AG04449 (cell line): ENCODE measurements at regions not wholly inside any gene's neighbourhood (a gene's known extent, or its start where the extent isn't known, plus 50 kb on each side); places are given as distances from the start of the nearest gene placed in this dataset.
A peak's percentile ranks its signal among the peaks of the same experiment; 100 is the strongest.

Source experiments
- CTCF ChIA-PET: fragments of 350-600 bp; formaldehyde crosslinking; extraction: SDS; loops from one replicate; lab custom pipeline; 2021; ENCODE audit warnings: antibody characterized with exemption; lab: Yijun Ruan, JAX
- POLR2A ChIA-PET: fragments of 400-600, 350-600 bp; formaldehyde crosslinking; extraction: SDS; loops from one replicate; lab custom pipeline; 2020; ENCODE audit warnings: antibody characterized with exemption, inconsistent platforms; lab: Yijun Ruan, JAX
- DNase-seq: peaks from one replicate; pipeline ENCODE4 v3.0.0-alpha.2; 2010; ENCODE audit warnings: low read depth, low spot score
- H3K4me3 ChIP-seq: 2 replicates; pipeline ENCODE4 v1.5.1; 2011; ENCODE audit warnings: low read depth, mild to moderate bottlenecking, control low read depth, low read length
- TF ChIP-seq, protein P1 (sequence below): IDR thresholded peaks from one replicate; pipeline ENCODE4 v1.5.1; 2011; ENCODE audit warnings: mild to moderate bottlenecking, moderate library complexity, low read length, control low read depth, inconsistent platforms; ENCODE audit not compliant: insufficient read depth; ENCODE audit errors: missing control alignments

DNA sequence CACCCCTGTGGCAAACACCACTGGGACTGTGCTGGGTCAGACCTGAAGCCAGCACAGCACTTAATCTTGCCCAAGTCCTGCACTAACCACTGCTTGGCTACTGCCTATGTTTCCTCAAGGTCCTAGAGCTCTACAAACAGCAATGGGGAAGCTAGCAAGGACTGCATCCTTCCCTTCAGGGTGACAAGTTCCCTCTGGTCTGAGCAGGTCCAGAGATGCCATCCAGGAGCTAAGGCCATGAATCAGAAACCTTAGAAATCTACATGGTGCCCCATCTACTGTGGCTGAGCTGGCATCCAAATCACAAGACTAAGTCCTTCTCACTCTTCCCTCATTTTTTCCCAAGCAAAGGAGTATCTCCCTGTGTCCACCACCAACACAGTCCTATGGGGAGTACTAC is 239.7 kb upstream of the UGT8 start:
- TF ChIP-seq, protein P1, sequence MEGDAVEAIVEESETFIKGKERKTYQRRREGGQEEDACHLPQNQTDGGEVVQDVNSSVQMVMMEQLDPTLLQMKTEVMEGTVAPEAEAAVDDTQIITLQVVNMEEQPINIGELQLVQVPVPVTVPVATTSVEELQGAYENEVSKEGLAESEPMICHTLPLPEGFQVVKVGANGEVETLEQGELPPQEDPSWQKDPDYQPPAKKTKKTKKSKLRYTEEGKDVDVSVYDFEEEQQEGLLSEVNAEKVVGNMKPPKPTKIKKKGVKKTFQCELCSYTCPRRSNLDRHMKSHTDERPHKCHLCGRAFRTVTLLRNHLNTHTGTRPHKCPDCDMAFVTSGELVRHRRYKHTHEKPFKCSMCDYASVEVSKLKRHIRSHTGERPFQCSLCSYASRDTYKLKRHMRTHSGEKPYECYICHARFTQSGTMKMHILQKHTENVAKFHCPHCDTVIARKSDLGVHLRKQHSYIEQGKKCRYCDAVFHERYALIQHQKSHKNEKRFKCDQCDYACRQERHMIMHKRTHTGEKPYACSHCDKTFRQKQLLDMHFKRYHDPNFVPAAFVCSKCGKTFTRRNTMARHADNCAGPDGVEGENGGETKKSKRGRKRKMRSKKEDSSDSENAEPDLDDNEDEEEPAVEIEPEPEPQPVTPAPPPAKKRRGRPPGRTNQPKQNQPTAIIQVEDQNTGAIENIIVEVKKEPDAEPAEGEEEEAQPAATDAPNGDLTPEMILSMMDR = no peak
- no peak overlapping the region for H3K4me3 ChIP-seq
- no peak for DNase-seq
- CTCF ChIA-PET = interaction anchor here (1.2 kb wide), 1 partner anchor 19 kb away, joined by 3 read pairs; no protein-coding TSS in a partner anchor
- POLR2A ChIA-PET = no interaction called here

- no peak overlapping the region for H3K4me3 ChIP-seq
- ChIA-PET POLR2A (no interaction called here), CTCF (interaction anchor here (1.7 kb wide), 1 partner anchor 24 kb away, joined by 3 read pairs; no protein-coding TSS in a partner anchor)
- DNase-seq = no peak
- TF ChIP-seq, protein P1 = no peak
Measured at GRCh38 chr4:114361249-114361648, 237.4 kb upstream of the UGT8 start.

GRCh38 chr4:114364857-114365256 is 233.8 kb upstream of the UGT8 start:
- CTCF ChIA-PET = interaction anchor here (1.1 to 1.4 kb wide), 3 partner anchors 14 to 995 kb away, joined by 3 to 4 read pairs (median 3); no protein-coding TSS in a partner anchor
- TF ChIP-seq, protein P1 = no peak
- peak; percentile 87 for DNase-seq
- POLR2A ChIA-PET = interaction anchor here (1.2 kb wide), 1 partner anchor 385 kb away, joined by 3 read pairs; the partner anchor contains the start of gene ARSJ
- H3K4me3 ChIP-seq = peak overlapping the region; percentile 31

- H3K4me3 ChIP-seq = no peak overlapping the region
- ChIA-PET POLR2A (no interaction called here), CTCF (interaction anchor here (1.1 to 1.3 kb wide), 2 partner anchors 13 to 19 kb away, joined by 3 to 4 read pairs; no protein-coding TSS in a partner anchor)
- no peak for DNase-seq
- TF ChIP-seq, protein P1 = no peak
Measured at GRCh38 chr4:114365591-114365990, 233.0 kb upstream of the UGT8 start.

- ChIA-PET POLR2A (interaction anchor here (0.7 to 2.0 kb wide), 2 partner anchors 387 to 1223 kb away, joined by 3 to 6 read pairs; partner anchors contain the start of gene ARSJ), CTCF (interaction anchor here (0.7 to 1.3 kb wide), 2 partner anchors 12 to 374 kb away, joined by 3 to 4 read pairs; no protein-coding TSS in a partner anchor)
- H3K4me3 ChIP-seq = no peak overlapping the region
- DNase-seq = no peak
- TF ChIP-seq, protein P1 = no peak
Measured at GRCh38 chr4:114366368-114366767, 232.2 kb upstream of the UGT8 start.

DNA sequence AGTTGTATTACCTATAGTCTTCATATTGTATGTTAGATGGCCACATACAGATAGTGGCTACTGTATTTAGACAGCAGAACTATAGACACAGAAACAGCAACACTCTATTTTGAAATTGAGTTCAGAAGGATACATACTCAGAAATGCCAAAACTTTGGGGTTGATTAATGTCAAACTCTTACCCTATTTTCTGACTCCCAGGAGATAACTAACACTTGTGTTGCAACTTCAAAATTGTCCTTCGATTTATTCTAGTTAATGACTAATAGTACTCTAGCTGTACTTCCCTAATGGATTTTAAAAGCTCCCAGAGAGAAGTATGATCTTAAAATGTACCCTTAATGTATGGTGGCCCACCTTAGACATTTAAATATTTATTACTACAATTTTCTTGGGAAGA is 229.9 kb upstream of the UGT8 start:
- no peak for DNase-seq
- ChIA-PET CTCF (interaction anchor here (1.1 to 3.0 kb wide), 2 partner anchors 7 to 9 kb away, joined by 3 to 10 read pairs; no protein-coding TSS in a partner anchor), POLR2A (no interaction called here)
- TF ChIP-seq, protein P1 = no peak
- no peak overlapping the region for H3K4me3 ChIP-seq
